Stomach (tissue), 4 donors: ENCODE measurements at regions not wholly inside any gene's neighbourhood (a gene's known extent, or its start where the extent isn't known, plus 50 kb on each side); places are given as distances from the start of the nearest gene placed in this dataset.

ENCODE experiments used
- EP300 ChIP-seq: sonication (generic); formaldehyde crosslinking; IDR thresholded peaks from one replicate; pipeline ENCODE4 v1.6.1; 2017; ENCODE audit warnings: antibody characterized with exemption
- POLR2A ChIP-seq, 4 donors: fragments of 450-650 bp; IDR thresholded peaks; one replicate each; pipeline ENCODE4 v1.6.1; 2016; ENCODE audit warnings: antibody characterized with exemption in 4 of 4, control low read depth in 2 of 4, mild to moderate bottlenecking in 1 of 4, moderate library complexity in 1 of 4
- POLR2AphosphoS5 ChIP-seq, 3 donors: sonication (generic); formaldehyde crosslinking; IDR thresholded peaks; one replicate each; pipeline ENCODE4 v1.6.1; 2016; ENCODE audit warnings: antibody characterized with exemption in 3 of 3
- TF ChIP-seq, protein P1 (sequence below), 7 experiments: fragments of 450-650 bp in 4 of 7; fragments of 200-600 bp in 3 of 7; sonication (generic) in 3 of 7; IDR thresholded peaks; one replicate each; pipeline ENCODE4 v1.5.1; 2016 to 2019; ENCODE audit warnings: antibody characterized with exemption in 7 of 7, control low read depth in 2 of 7, mild to moderate bottlenecking in 1 of 7

DNA sequence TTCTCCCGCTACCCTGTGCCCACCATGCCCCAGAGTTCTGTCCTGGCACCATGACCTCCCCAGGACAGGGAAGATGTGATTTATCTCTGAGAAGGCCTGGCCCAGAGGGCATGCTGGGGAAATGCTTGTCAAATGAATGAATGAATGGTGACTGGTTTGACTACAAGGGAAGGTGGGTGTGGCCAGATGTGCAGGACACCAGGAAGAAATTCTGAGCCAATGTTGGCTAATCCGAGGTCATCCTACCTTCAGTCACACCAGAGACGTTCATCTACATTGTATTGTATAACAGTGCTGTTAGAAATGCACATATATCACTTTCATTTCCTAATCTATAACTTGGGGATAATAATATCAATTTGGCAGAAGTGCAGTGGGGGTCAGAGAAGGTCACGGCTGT, 138.4 kb downstream of the FAM43A start:
- no peak for TF ChIP-seq POLR2AphosphoS5 (IDR thresholded peaks at IDR 0.05)
- TF ChIP-seq, protein P1, sequence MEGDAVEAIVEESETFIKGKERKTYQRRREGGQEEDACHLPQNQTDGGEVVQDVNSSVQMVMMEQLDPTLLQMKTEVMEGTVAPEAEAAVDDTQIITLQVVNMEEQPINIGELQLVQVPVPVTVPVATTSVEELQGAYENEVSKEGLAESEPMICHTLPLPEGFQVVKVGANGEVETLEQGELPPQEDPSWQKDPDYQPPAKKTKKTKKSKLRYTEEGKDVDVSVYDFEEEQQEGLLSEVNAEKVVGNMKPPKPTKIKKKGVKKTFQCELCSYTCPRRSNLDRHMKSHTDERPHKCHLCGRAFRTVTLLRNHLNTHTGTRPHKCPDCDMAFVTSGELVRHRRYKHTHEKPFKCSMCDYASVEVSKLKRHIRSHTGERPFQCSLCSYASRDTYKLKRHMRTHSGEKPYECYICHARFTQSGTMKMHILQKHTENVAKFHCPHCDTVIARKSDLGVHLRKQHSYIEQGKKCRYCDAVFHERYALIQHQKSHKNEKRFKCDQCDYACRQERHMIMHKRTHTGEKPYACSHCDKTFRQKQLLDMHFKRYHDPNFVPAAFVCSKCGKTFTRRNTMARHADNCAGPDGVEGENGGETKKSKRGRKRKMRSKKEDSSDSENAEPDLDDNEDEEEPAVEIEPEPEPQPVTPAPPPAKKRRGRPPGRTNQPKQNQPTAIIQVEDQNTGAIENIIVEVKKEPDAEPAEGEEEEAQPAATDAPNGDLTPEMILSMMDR (IDR thresholded peaks at IDR 0.05) = no peak
- TF ChIP-seq POLR2A (IDR thresholded peaks at IDR 0.05) = no peak
- TF ChIP-seq EP300 = no peak
